HG02763 (cell line): ENCODE measurements at regions not wholly inside any gene's neighbourhood (a gene's known extent, or its start where the extent isn't known, plus 50 kb on each side); places are given as distances from the start of the nearest gene placed in this dataset.
"Not testable (repeated sequence)": the region's sequence is repeated elsewhere in the genome, so short reads cannot be mapped to it uniquely, and the experiment has no call there.

ENCODE experiments used
- ATAC-seq: cut with Tn5 transposase; IDR thresholded peaks from one replicate; pipeline ENCODE4 v1.9.1; 2021; ENCODE audit warnings: mild to moderate bottlenecking, moderate library complexity; ENCODE audit not compliant: unreplicated experiment

DNA sequence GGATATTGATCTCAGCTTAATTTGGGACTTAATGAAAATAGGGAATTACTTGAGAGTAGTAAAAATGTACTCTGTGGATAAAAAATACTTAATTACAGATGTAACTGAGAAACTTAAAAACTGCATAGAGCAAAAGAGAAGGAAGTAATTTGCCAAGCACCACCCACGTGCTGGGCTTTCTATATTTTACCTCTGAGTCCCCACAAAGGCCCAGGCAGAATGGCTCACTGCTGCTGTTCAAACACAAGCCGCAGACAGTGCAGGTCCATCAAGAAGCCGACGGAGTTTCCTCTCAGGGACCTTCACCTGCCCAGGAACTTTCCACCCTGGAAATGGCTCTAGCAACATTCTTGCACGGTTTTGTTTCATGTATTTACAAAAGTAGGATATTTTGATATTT is 77.2 kb upstream of the TRPM1 start:
- ATAC-seq: no peak

DNA sequence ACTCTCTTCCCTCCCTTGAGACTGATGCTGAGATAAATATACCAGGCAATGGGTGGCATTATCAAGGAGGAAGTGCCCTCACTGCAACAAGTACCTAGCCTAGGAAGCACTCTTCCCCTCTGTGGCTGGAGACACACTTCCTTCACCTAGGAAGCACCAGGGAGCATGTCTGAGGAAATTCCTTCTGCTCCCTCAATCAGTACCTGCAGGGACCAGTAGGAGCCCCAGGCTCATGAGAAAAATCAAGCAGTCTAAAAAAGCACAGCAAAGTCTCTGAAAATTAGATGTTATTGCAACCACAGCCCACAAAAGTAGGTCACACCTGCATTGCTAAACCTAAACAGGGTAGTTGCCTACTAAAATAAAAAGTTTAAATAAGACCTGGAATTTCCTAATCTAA is 78.2 kb upstream of the TRPM1 start:
- ATAC-seq: no peak

DNA sequence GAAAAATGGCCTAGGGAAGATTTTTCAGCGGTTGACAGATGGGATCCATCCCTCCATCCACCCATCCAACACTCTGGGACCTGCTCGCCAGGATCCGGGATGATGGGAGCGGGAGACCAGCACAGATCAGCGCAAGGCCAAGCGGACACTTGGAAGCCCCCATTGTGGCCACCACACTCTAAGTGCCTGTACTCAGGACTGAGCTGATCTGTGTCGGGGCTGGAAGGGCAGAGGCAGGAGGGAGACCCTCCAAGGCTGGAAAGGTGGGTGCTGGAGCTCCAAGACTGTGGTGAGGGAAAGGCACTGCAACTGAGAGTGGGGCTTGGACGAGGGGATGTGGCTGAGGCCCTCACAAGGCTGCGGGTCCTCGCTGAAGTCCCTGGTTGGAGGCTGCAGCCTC is 91.8 kb upstream of the TRPM1 start:
- no peak for ATAC-seq

DNA sequence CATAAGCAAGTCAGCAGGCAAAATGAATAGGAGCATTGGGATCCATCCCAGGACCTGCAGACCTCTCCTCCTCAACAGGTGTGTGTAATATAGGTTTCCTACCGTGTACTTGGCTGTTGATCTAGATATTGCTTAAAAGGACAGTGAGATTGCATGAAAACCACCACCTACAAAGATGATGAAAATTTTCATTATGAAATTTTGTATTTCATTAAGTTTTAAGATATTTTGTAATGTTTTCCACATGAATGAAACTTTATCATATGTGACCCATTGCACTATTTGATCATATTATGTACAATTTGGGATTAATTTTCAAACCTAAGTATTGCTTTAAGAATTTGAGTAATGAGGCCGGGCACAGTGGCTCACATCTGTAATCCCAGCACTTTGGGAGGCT is 94.3 kb upstream of the TRPM1 start:
- ATAC-seq: no peak

DNA sequence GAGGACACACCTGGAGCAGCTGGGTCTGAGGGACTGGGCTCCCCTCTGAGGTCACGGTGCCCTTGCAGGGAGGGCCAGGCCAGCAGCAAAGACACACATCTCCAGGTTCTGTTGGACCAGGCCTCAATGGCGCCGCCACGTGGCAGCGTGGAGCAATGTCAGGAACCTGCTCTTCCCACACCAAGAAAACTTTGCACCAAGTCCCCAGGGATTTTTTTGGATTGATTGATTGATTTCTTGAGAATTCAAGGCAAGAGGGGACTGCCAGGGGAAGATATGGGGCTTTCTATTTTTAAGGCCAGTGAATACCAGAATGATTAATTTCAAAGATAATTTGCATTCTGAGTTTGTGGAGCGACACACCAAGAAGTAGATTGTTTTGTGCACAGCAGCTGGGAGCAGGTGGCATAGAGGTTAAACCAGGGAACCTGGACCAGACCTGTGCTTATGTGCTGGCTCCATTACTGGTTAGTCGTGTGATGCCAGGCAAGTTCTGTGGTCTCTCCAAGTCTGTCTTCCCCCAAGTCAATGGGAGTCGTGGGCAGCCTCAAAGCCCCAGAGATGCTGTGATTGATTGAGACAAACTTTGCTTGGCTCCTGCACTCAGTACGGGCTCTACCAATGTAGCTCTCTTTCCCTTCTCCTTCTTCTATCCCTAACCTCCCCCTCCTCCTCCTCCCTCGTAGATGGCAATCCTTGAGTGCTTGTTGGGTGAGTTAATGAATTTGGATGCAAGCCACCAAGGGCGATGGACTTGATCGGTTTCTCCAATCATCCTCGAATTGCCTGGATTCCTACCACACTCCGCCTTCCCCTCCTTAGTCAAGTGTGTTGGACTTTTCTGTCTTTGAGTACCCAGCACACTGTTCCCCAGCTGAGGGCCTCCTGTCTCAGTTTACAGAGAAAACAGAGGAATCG is 96.2 kb upstream of the TRPM1 start:
- ATAC-seq: no peak

DNA sequence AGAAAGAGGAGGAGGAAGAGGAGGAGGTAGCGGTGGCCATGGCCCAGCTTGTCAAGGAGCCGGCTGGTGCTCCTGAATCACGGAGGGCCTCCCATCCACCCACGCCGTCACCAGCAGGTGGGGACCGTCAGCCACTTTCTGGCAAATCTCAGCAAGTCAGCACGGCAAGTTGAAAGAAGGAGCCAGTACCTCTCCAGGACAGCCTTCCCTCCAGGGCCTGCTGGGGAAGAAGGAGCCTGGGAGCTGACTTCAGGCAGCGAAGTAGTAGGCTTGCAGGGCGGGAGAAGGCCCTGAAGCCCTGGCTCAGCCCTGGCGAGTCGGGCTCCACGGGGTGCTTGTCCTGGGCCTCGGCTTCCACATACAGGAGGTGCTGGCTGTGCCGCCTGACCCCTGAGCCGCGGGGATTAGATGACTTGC is 99.2 kb upstream of the TRPM1 start:
- no peak for ATAC-seq

DNA sequence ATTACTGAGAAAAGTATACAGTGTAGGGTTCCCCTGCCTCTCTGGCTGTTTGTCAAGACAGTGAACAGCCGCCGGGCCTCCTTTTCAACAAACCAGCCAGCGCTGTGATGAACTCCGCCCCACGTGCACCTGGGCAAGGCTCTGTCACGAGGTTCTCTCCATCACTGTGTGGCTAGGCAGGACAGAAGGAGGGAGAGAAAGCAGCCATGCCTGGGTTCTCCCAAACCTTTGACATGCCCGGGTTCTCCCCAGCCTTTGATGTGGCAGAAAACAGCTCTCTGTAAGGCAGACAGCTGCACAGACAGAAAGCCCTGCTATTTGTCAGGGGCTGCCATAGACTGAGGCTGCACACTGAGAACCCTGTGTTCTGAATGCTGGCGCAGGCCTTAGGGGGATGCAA is 101.4 kb upstream of the TRPM1 start:
- ATAC-seq: no peak

DNA sequence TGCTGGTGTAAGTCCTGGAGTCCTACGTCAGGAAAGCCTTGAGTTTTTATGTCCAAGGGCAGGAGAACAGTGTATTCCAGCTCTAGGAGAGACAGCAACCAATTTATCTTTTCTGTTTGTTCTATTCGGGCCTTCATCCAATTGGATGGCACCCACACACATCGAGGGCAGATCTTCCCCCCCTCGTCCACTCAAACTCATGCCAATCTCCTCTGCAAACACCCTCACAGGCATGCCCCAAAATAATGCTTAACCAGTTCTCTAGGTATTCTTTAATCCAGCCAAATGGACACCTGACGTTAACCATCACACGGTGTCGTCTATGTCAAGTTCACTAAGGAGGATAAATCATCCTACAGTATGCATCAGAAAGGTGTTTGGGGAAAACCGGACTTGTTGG is 102.5 kb upstream of the TRPM1 start:
- no peak for ATAC-seq

DNA sequence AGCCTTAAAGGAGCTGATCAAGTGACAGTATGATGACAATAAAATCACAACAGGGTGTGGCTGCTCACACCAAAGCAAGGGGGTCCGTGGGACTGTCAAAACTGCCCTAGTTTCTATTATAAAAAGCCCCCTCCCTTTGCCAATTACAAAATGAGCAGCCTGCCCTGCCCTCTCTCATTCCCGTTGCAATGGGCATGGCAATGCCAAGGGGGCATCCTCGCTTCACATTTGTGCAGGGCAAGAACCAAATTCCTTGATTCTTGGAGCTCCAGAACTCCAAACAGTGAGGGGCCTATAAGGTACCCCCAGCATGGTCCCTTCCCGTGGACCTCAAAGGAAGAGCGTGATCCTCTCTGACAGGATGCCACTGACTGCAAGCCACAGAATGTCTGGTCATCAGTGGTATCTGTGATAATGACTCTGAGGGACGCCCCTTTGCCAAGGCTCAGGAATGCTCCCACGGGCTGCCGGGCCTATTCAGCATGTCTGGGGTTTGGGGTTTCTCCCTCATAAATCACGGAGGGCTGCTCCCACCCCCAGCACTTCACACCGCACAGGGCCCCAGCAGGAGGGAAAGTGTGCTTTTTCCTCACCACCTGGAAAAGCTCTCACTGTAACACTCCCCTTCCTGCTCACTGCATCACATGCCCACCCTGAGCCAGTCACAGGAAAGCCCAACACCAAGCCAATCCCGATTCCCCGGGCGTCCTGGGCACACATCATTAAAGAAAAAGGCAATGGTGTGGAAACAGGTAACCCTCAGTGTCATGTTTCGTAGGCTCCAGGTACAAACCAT is 105.1 kb upstream of the TRPM1 start:
- ATAC-seq: no peak

DNA sequence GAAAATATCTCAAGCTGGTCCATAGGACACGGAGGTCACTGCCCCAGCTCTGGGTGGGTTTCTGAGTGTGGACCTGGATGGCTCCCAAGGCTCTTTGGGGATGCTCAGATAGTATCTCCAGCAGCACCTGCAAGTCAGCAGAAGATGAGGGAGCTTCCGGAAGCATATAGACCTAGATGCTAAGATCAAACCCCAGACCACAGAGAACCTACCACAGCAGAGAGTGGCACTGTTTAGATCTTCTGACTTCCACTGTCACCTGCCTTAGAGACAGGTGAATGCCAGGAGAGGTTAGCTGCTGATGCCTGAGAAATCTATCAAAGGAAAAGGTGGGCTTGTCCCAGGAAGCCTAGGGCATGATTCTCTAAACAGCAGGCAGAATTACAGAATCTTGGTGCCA is 105.7 kb upstream of the TRPM1 start:
- no peak for ATAC-seq

DNA sequence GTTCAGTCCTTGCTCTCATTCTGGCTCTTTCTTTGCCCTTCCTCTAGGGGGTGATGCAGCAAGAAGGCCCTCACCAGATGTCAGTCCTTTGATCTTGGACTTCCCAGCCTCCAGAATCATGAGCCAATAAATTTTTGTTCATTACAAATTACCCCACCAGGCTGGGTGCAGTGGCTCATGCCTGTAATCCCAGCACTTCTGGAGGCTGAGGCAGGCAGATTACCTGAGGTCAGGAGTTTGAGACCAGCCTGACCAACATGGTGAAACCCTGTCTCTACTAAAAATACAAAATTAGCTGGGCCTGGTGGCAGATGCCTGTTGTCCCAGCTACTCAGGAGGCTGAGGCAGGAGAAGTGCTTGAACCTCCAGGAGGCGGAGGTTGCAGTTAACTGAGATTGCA is 106.3 kb upstream of the TRPM1 start:
- not testable (repeated sequence) for ATAC-seq

DNA sequence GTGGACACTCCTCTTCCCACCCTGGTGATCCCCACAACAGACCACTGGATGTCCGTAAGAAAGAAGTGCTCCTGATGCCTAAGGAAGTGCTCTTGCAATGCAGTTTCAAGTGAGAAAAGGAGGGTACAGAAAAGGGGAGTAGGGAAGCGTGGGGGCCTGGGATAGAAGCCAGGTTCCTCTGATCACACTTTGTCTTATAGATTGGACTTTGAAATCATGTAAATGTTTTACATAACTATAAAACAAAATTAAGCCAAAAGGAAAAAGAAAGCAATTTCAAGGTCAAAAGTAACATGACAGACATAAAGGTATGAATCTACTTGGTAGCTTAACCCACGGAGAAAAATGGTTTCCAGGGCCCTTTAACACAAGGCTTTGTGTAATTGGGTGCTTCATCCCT is 107.3 kb upstream of the TRPM1 start:
- ATAC-seq: no peak

DNA sequence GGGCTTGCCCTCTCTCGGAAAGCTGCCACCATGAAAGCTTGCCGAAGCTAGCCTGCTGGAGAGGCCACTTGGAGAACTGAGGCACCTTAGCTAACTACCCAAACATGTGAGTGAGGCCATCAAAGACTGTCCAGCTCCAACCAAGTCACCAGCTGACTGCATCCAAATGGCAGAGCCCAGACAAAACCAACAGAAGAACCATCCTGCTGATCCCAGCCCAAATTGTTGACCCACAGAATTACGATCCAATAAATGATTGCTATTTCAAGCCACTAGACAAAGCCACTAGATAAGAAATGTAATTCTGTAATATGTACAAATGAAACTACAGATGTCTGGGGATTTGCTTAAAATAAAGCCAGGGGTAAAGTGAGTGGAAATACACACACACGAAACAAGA is 109.8 kb upstream of the TRPM1 start:
- ATAC-seq: no peak

DNA sequence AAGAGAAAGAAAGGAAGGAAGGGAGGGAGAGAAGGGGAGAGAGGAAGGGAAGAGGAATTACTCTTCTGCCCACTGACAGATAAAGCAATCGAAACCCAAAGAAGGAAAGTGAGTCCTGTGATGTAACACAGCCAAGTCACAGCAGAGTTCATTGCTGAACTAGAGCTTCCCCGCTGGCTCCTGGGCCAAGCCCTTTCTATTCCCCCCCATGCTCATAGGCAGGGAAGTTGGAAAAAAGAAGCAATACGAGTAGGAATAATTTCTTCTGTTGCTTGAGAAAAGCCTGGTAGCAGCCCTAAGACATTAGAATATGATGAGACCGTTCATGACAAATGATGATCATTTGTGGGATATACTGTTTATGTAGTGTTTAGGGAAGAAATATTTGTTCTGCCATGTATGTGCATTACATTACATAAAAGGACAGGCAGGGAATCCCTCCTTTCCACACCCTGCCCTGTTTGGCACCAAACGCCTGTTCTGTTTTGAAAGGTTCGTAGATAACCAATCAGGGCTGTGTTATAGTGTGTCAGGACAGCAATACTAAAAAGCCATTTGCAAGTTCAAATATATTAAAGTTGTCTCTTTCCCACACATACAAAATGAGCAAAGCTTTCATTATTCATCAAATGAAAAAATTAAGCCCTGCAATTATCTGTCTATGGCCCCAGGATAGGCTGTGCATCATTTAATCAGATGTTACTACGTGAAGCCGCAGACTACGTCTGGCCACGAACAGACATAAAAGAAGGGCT is 111.0 kb upstream of the TRPM1 start:
- no peak for ATAC-seq

DNA sequence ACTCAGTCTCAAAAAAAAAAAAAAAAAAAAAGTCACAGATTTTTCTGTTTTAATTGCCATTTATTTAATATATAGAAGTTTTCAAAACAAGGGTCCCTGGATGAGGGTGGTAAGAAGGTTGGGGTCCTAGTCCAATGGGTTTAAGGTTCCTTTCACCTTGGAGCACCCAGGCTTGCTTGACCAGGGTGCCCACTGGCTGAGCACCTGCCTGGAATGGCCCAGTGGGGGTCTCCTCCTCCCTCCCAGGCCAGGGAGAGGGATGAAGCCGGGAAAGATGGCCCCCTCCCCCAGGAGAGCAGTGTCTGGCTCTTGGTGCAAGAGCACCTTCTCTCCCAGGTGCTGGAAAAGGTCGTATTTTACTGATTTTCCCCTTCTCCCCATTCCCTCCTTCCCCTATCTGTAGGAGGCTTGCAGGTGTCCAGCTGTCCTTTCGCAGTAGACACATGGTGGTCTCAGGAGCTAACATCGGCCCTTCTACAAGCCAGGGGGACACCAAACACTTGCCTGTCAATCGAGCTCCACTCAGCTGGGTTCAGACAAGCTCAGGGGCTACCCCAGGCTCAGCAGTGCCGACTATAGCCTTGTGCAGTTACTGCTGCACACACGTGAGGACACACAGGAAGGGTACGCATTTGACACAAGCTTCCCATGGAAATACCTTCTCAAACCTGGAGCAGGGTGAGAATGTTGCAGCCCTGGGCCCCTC is 112.3 kb upstream of the KLF13 start:
- ATAC-seq: no peak

DNA sequence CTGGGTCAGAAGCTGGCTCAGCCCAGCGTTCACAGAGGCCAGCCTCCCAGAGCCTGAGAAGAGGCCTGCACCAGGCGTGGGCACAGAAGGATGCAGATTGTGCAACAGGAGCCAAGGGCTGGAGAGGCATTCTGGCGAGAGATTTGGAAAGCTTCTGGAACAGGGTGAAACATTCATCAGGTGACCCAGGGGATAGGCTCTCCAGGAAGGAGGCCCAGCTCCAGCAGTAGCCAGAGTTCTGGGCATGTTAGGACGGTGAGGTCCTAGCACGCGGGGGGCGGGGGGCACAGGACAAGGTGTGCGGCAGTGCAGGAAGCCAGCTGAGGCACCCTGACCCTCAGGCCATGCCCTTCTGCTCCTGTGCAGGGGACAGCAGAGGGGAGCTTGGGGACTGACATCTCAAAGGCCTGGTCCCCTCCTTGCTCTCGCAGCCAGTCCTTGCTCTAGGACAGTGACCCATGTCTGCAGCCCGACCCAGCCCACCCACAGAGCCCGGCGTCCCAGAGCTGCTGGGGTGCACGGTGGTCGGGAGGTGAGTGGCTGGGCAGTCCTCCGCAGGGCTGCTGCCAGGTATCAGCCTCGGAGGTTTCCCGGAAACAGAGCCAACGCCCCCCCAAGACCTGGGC is 111.7 kb upstream of the KLF13 start:
- no peak for ATAC-seq

DNA sequence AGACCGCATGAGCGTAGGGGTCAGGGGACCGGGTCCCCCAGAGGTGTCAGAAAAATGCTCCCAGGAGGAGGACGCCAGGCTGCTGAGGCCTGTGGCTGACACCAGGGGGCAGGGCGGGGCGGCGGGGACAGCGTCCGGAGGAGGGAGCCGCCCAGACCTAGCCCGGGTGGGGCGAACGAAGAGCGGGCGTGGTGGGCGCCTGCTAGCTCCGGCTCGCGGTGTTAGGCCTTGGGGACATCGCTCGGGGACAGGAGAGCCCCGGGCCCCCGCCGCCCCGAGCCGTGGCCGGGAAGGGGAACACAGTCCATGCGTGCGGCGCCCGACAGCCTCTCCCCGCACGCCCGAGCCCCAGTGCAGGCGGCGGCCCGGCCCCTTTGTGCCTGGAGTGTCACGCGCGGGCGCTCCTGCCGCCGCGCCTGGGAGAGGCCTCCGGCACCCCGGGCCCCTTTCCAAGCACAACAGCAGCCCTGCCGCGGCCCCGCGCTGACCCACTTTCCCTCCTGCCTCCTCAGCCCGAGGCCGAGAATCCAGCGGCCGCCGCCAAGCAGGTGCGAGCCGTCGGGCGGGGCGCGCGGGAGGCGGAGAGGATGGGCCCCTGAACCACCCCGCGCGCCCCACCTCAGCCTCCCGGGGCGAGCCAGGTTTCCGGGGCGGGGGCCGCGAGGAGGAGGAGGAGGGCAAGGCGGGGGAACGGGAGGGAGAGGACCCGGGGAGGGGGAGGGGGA is 111.0 kb upstream of the KLF13 start:
- ATAC-seq: peak; percentile 70

DNA sequence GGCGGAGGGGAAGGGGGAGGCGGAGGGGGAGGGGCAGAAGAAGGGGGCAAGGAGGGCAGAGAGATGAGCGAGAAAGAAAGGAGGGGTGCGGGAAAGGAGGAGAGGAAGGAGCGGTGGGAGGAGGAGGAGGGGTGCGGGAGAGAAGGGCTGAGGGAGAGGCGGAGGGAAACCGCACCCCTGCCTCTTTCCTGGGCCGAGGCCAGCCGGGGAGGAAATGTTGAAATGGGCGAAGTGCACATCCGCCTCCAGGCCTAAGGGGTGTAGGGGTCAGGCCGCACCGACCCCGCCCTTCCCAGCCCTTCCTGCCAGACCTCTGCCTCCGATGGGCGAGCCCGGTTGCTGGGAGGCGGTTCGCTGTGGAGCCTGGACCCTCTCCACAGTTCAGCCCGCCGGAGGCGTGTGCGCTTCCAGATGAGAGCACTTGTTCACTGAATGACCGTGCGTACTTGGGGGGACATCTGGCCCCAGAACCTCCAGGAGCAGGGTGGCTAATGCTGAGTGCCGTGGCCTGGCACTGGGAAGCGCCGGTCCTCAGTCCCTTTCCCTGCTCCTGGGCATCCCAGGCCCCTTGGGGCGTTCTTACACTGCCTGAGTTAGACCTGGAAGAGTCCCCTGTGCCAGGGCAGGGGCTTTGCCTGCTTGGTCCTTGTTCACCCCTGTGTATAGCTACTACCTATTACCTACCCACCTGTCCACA is 110.3 kb upstream of the KLF13 start:
- peak; percentile 38 for ATAC-seq

DNA sequence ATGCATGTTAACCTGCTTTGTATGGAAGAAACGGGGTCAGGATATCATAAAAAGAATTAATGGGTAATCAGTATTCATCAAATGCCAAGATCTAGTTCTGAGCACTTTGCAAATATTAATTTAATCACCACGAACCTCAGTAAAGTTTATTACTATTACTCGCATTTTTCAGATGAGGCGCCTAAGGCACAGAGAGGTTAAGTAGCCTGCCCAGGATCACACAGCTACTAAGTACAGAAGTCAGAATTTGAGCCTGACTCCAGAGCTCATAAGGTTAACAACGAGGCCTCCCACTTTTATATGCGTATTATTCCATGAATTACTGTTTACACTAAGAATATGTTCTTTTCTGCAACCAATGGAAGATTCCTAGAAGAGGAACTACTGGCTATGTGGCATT is 109.6 kb upstream of the KLF13 start:
- ATAC-seq: no peak
